ENCODE measurements at regions not wholly inside any gene's neighbourhood (a gene's known extent, or its start where the extent isn't known, plus 50 kb on each side); places are given as distances from the start of the nearest gene placed in this dataset.

- DNase-seq (ENCODE audit: low read depth), result no peak
- H3K4me3 ChIP-seq (ENCODE audit: low read depth, low read length), result no peak overlapping the region
- no peak for TF ChIP-seq CTCF (conservative IDR thresholded peaks at IDR 0.05; ENCODE audit: low read depth, low read length)
Observed at GRCh38 chr16:5789033-5789432, 691.4 kb upstream of the EEF2KMT start.

- H3K4me3 ChIP-seq (ENCODE audit: low read depth, low read length), result no peak overlapping the region
- TF ChIP-seq CTCF (conservative IDR thresholded peaks at IDR 0.05; ENCODE audit: low read depth, low read length), result no peak
- no peak for DNase-seq (ENCODE audit: low read depth)
Observed at GRCh38 chr16:5781436-5781835, 683.8 kb upstream of the EEF2KMT start.

- no peak overlapping the region for H3K4me3 ChIP-seq (ENCODE audit: low read depth, low read length)
- DNase-seq (ENCODE audit: low read depth), result no peak
- no peak for TF ChIP-seq CTCF (conservative IDR thresholded peaks at IDR 0.05; ENCODE audit: low read depth, low read length)
Observed at GRCh38 chr16:5776876-5777275, 679.3 kb upstream of the EEF2KMT start.

GRCh38 chr16:5775916-5776315 lies 678.3 kb upstream of the EEF2KMT start:
- H3K4me3 ChIP-seq (ENCODE audit: low read depth, low read length), result no peak overlapping the region
- DNase-seq (ENCODE audit: low read depth), result no peak
- TF ChIP-seq CTCF (conservative IDR thresholded peaks at IDR 0.05; ENCODE audit: low read depth, low read length), result no peak

- no peak for DNase-seq (ENCODE audit: low read depth)
- TF ChIP-seq CTCF (conservative IDR thresholded peaks at IDR 0.05; ENCODE audit: low read depth, low read length), result no peak
- H3K4me3 ChIP-seq (ENCODE audit: low read depth, low read length), result no peak overlapping the region
Observed at GRCh38 chr16:5770118-5770517, 672.5 kb upstream of the EEF2KMT start.

GRCh38 chr16:5769513-5769912 lies 671.9 kb upstream of the EEF2KMT start:
- TF ChIP-seq CTCF (conservative IDR thresholded peaks at IDR 0.05; ENCODE audit: low read depth, low read length), result no peak
- no peak for DNase-seq (ENCODE audit: low read depth)
- H3K4me3 ChIP-seq (ENCODE audit: low read depth, low read length), result no peak overlapping the region

- no peak for DNase-seq (ENCODE audit: low read depth)
- TF ChIP-seq CTCF (conservative IDR thresholded peaks at IDR 0.05; ENCODE audit: low read depth, low read length), result no peak
- no peak overlapping the region for H3K4me3 ChIP-seq (ENCODE audit: low read depth, low read length)
Observed at GRCh38 chr16:5768445-5768844, 670.9 kb upstream of the EEF2KMT start.
